AG09309 (cell line): ENCODE measurements at regions not wholly inside any gene's neighbourhood (a gene's known extent, or its start where the extent isn't known, plus 50 kb on each side); places are given as distances from the start of the nearest gene placed in this dataset.

Experiments used
- DNase-seq: peaks from one replicate; pipeline ENCODE4 v3.0.0-alpha.2; 2010; ENCODE audit warnings: low read depth
- H3K4me3 ChIP-seq: 2 replicates; pipeline ENCODE4 v1.5.1; 2011; ENCODE audit warnings: mild to moderate bottlenecking, low read depth, low read length, moderate library complexity; ENCODE audit not compliant: control insufficient read depth
- CTCF ChIP-seq: IDR thresholded peaks from 2 replicates; pipeline ENCODE4 v1.5.1; 2011; ENCODE audit warnings: mild to moderate bottlenecking, low read depth, low read length, inconsistent platforms; ENCODE audit not compliant: insufficient read depth, control insufficient read depth; ENCODE audit errors: missing control alignments

GRCh38 chr14:62308316-62308715 is 546.1 kb downstream of the SNAPC1 start:
- TF ChIP-seq CTCF, result no peak
- DNase-seq, result no peak
- H3K4me3 ChIP-seq, result no peak overlapping the region

- no peak overlapping the region for H3K4me3 ChIP-seq
- no peak for TF ChIP-seq CTCF
- DNase-seq, result no peak
Measured at GRCh38 chr14:62308891-62309290, 546.7 kb downstream of the SNAPC1 start.

- no peak for TF ChIP-seq CTCF
- no peak for DNase-seq
- no peak overlapping the region for H3K4me3 ChIP-seq
Measured at GRCh38 chr14:62313212-62313611, 551.0 kb downstream of the SNAPC1 start.

- H3K4me3 ChIP-seq, result no peak overlapping the region
- no peak for TF ChIP-seq CTCF
- no peak for DNase-seq
Measured at GRCh38 chr14:62314221-62314620, 552.0 kb downstream of the SNAPC1 start.

- no peak overlapping the region for H3K4me3 ChIP-seq
- no peak for TF ChIP-seq CTCF
- no peak for DNase-seq
Measured at GRCh38 chr14:62314871-62315270, 552.7 kb downstream of the SNAPC1 start.

GRCh38 chr14:62315631-62316030 is 553.4 kb downstream of the SNAPC1 start:
- no peak for DNase-seq
- no peak overlapping the region for H3K4me3 ChIP-seq
- no peak for TF ChIP-seq CTCF

GRCh38 chr14:62322216-62322615 is 560.0 kb downstream of the SNAPC1 start:
- H3K4me3 ChIP-seq, result no peak overlapping the region
- no peak for DNase-seq
- no peak for TF ChIP-seq CTCF
